ENCODE measurements at regions not wholly inside any gene's neighbourhood (a gene's known extent, or its start where the extent isn't known, plus 50 kb on each side); places are given as distances from the start of the nearest gene placed in this dataset.

DNA sequence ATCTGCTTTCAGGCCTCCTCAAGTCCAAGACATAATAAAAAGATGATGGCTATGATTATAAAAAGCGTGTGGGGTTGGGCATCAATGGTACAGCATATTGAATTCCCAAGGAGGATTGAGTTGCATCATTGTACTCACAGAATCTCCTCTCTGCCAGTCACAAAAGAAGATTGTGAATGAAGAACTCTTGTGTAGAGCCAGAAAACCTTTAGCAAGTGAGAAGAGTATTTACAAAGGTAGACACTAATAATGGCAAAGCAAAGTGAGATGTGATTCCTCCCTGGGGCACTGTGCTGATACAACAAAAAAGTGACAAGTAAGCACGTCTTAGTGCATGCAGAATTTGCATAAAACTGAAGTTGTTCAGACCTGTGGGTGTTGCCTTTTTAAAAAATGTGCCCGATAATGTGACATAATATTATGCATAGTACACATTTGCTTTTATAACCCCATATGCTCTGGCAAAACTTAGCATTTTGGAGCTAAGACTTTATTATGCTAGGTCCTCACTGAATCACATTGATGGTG, 291.2 kb upstream of the TBC1D5 start:
- no peak overlapping the region for H3K4me3 Mint-ChIP-seq (ENCODE audit: unreplicated experiment)
- TF ChIP-seq, protein P1, sequence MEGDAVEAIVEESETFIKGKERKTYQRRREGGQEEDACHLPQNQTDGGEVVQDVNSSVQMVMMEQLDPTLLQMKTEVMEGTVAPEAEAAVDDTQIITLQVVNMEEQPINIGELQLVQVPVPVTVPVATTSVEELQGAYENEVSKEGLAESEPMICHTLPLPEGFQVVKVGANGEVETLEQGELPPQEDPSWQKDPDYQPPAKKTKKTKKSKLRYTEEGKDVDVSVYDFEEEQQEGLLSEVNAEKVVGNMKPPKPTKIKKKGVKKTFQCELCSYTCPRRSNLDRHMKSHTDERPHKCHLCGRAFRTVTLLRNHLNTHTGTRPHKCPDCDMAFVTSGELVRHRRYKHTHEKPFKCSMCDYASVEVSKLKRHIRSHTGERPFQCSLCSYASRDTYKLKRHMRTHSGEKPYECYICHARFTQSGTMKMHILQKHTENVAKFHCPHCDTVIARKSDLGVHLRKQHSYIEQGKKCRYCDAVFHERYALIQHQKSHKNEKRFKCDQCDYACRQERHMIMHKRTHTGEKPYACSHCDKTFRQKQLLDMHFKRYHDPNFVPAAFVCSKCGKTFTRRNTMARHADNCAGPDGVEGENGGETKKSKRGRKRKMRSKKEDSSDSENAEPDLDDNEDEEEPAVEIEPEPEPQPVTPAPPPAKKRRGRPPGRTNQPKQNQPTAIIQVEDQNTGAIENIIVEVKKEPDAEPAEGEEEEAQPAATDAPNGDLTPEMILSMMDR (IDR thresholded peaks at IDR 0.05) = no peak

DNA sequence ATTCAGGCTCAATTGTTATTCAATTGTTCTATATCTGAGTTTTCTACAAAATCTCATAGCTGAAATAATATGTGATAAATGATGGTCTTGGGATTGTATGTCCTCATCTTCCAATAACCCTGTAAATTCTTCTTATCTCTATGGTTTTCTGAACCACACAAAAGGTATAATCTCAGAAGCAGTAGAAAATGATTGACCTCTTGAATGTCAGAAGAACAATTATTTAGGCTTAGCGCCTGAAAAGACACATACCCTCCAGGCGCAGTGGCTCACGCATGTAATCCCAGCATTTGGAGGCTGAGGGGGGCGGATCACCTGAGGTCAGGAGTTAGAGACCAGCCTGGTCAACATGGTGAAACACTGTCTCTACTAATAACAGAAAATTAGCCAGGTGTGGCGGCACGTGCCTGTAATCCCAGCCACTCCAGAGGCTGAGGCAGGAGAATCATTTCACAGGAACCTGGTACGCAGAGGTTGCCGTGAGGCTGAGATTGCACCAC, 288.0 kb upstream of the TBC1D5 start:
- TF ChIP-seq, protein P1 (IDR thresholded peaks at IDR 0.05) = no peak
- Mint-ChIP-seq H3K27ac (ENCODE audit: unreplicated experiment) (no peak overlapping the region), H3K4me1 (ENCODE audit: low read depth) (no peaks in the 10 kb centered on the region), H3K27me3 (ENCODE audit: low read depth) (no peaks in the 10 kb centered on the region), H3K9me3 (ENCODE audit: low read depth) (no peaks in the 10 kb centered on the region), H3K36me3 (ENCODE audit: low read depth) (no peaks in the 10 kb centered on the region), H3K4me3 (ENCODE audit: unreplicated experiment) (no peak overlapping the region)
- no peak for DNase-seq (ENCODE audit: low spot score)

More for the DNA sequence above, 291.2 kb upstream of the TBC1D5 start:
- Mint-ChIP-seq H3K4me1 (ENCODE audit: low read depth) (peaks cover 4% of the 10 kb centered on the region), H3K27me3 (ENCODE audit: low read depth) (no peaks in the 10 kb centered on the region), H3K9me3 (ENCODE audit: low read depth) (no peaks in the 10 kb centered on the region), H3K27ac (ENCODE audit: unreplicated experiment) (no peak overlapping the region), H3K36me3 (ENCODE audit: low read depth) (no peaks in the 10 kb centered on the region)
- no peak for DNase-seq (ENCODE audit: low spot score)

GRCh38 chr3:18027161-18027939, 284.9 kb upstream of the TBC1D5 start:
- H3K27me3 Mint-ChIP-seq (ENCODE audit: low read depth) = no peaks in the 10 kb centered on the region
- H3K4me3 Mint-ChIP-seq (ENCODE audit: unreplicated experiment) = no peak overlapping the region
- no peaks in the 10 kb centered on the region for H3K36me3 Mint-ChIP-seq (ENCODE audit: low read depth)
- no peaks in the 10 kb centered on the region for H3K9me3 Mint-ChIP-seq (ENCODE audit: low read depth)
- no peaks in the 10 kb centered on the region for H3K4me1 Mint-ChIP-seq (ENCODE audit: low read depth)
- DNase-seq (ENCODE audit: low spot score) = no peak
- H3K27ac Mint-ChIP-seq (ENCODE audit: unreplicated experiment) = no peak overlapping the region
- TF ChIP-seq, protein P1 (IDR thresholded peaks at IDR 0.05) = no peak

DNA sequence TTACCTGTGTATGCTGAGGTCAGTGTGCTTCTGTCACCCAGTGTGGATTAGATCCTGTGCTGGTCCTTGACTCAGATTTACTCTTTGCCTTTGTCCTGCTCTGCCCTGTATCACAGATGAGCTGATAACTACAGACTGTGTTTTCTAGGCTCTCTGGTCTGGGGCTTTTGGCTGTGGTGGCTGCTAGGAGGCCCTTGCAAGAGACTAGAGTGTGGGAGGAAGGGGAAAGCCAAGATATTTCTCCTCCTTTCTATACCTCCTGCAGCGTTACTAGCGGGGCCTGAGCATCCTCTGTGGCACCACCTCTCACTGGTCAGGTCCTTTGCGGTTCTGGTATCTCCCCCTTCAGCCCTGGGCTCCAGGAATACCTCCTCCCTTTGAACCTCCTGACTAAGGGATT, 282.3 kb upstream of the TBC1D5 start:
- H3K36me3 Mint-ChIP-seq (ENCODE audit: low read depth) = no peaks in the 10 kb centered on the region
- H3K4me3 Mint-ChIP-seq (ENCODE audit: unreplicated experiment) = no peak overlapping the region
- H3K9me3 Mint-ChIP-seq (ENCODE audit: low read depth) = no peaks in the 10 kb centered on the region
- DNase-seq (ENCODE audit: low spot score) = no peak
- H3K27me3 Mint-ChIP-seq (ENCODE audit: low read depth) = no peaks in the 10 kb centered on the region
- H3K4me1 Mint-ChIP-seq (ENCODE audit: low read depth) = no peaks in the 10 kb centered on the region
- TF ChIP-seq, protein P1 (IDR thresholded peaks at IDR 0.05) = no peak
- H3K27ac Mint-ChIP-seq (ENCODE audit: unreplicated experiment) = no peak overlapping the region

GRCh38 chr3:18019161-18019495, 276.7 kb upstream of the TBC1D5 start:
- H3K4me1 Mint-ChIP-seq (ENCODE audit: low read depth) = peaks cover 12% of the 10 kb centered on the region
- H3K36me3 Mint-ChIP-seq (ENCODE audit: low read depth) = no peaks in the 10 kb centered on the region
- H3K9me3 Mint-ChIP-seq (ENCODE audit: low read depth) = no peaks in the 10 kb centered on the region
- TF ChIP-seq, protein P1 (IDR thresholded peaks at IDR 0.05) = no peak
- H3K27ac Mint-ChIP-seq (ENCODE audit: unreplicated experiment) = no peak overlapping the region
- no peaks in the 10 kb centered on the region for H3K27me3 Mint-ChIP-seq (ENCODE audit: low read depth)
- DNase-seq (ENCODE audit: low spot score) = no peak
- H3K4me3 Mint-ChIP-seq (ENCODE audit: unreplicated experiment) = no peak overlapping the region

Measured in chondrocyte (in vitro differentiated cells).